Aorta (tissue), 5 donors: ENCODE measurements at regions not wholly inside any gene's neighbourhood (a gene's known extent, or its start where the extent isn't known, plus 50 kb on each side); places are given as distances from the start of the nearest gene placed in this dataset.
"Not testable (repeated sequence)": the region's sequence is repeated elsewhere in the genome, so short reads cannot be mapped to it uniquely, and the experiment has no call there.

Experiments used
- ATAC-seq: fragments of 200-7000 bp; cut with Tn5 transposase; one replicate; pipeline ENCODE4 v1.9.1; 2022; ENCODE audit warnings: moderate library complexity; ENCODE audit not compliant: low FRiP score
- DNase-seq, 2 donors: peaks; one replicate each; pipeline ENCODE4 v3.0.0-alpha.2; 2020
- H3K27ac ChIP-seq, 2 donors: one replicate each; pipeline ENCODE4 v1.5.1; 2013; ENCODE audit warnings: low read length in 2 of 2, mild to moderate bottlenecking in 2 of 2, moderate library complexity in 2 of 2, control low read depth in 1 of 2, inconsistent platforms in 1 of 2, low read depth in 1 of 2
- H3K27me3 ChIP-seq, 2 donors: one replicate each; pipeline ENCODE4 v1.6.1; 2013; ENCODE audit warnings: control low read depth in 1 of 2, low read length in 1 of 2, mild to moderate bottlenecking in 1 of 2, moderate library complexity in 1 of 2; ENCODE audit not compliant: insufficient read depth in 2 of 2, control insufficient read depth in 1 of 2
- H3K36me3 ChIP-seq, 2 donors: one replicate each; pipeline ENCODE4 v1.6.1; 2013; ENCODE audit warnings: control low read depth in 1 of 2, low read length in 1 of 2, mild to moderate bottlenecking in 1 of 2; ENCODE audit not compliant: insufficient read depth in 2 of 2, control insufficient read depth in 1 of 2
- H3K4me1 ChIP-seq, 2 donors: one replicate each; pipeline ENCODE4 v1.6.1; 2013; ENCODE audit warnings: low read length in 2 of 2, control low read depth in 1 of 2, mild to moderate bottlenecking in 1 of 2, moderate library complexity in 1 of 2; ENCODE audit not compliant: insufficient read depth in 2 of 2, control insufficient read depth in 1 of 2
- H3K4me3 ChIP-seq, 2 donors: one replicate each; pipeline ENCODE4 v1.5.1; 2013; ENCODE audit warnings: low read length in 2 of 2, control low read depth in 1 of 2, mild to moderate bottlenecking in 1 of 2
- H3K9me3 ChIP-seq: one replicate; pipeline ENCODE4 v1.6.1; 2013; ENCODE audit warnings: mild to moderate bottlenecking, low read length; ENCODE audit not compliant: control insufficient read depth
- WGBS, 2 donors: extraction: QIAGEN DNeasy Blood & Tissue Kit; methylation state at CpG; one replicate each; pipeline ENCODE4 v1.1.7; 2013; 5-methylcytosine and 5-hydroxymethylcytosine counted together
- intact Hi-C, 2 donors: fragments of 100-400 bp; cut with DNase I; formaldehyde crosslinking; loops; one replicate each; pipeline versions ENCODE4 v1.14.2 to v1.15.0; 2022
- donor health status: healthy with polysubstance abuse.
- donor health status: Bipolar disorder and iron deficiency.
- donor health status: DM: no; HTN: no; CAD: no.
- donor health status: DM: no; HTN: no; CAD: no.
- donor health status: DM: yes; HTN: yes; CAD: no.

DNA sequence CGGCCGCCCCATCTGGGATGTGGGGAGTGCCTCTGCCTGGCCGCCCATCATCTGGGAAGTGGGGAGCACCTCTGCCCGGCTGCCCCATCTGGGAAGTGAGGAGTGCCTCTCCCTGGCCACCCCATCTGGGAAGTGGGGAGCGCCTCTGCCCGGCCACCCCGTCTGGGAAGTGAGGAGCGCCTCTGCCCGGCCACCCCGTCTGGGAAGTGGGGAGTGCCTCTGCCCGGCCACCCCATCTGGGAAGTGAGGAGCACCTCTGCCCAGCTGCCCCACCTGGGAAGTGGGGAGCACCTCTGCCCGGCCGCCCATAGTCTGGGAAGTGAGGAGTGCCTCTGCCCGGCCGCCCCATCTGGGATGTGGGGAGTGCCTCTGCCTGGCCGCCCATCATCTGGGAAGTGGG, 91.7 kb upstream of the ZNF519 start:
- intact Hi-C loops, H3K27ac ChIP-seq: not testable (repeated sequence)

DNA sequence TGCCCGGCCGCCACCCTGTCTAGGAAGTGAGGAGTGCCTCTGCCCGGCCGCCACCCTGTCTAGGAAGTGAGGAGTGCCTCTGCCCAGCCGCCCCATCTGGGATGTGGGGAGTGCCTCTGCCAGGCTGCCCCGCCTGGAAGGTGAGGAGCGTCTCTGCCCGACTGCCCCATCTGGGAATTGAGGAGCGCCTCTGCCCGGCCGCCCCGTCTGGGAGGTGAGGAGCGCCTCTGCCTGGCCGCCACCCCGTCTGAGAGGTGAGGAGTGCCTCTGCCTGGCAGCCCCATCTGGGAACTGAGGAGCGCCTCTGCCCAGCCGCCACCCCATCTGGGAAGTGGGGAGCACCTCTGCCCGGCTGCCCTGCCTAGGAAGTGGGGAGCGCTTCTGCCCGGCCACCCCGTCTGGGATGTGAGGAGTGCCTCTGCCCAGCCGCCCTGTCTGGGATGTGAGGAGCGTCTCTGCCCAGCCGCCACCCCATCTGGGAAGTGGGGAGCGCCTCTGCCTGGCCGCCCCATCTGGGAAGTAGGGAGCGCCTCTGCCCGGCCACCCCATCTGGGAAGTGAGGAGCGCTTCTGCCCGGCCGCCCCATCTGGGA, 91.1 kb upstream of the ZNF519 start:
- H3K36me3 ChIP-seq, H3K4me3 ChIP-seq, intact Hi-C loops, H3K9me3 ChIP-seq, H3K4me1 ChIP-seq, H3K27me3 ChIP-seq, H3K27ac ChIP-seq, ATAC-seq: not testable (repeated sequence)
- peak in 1 of 2 donors; percentile 35 for DNase-seq
- 94 to 95% methylated on average over 31 of the region's 31 CpGs for WGBS, 2 donors

More for the DNA sequence above, 91.7 kb upstream of the ZNF519 start:
- H3K27me3 ChIP-seq, H3K4me3 ChIP-seq, H3K9me3 ChIP-seq, H3K36me3 ChIP-seq, H3K4me1 ChIP-seq, DNase-seq, ATAC-seq: not testable (repeated sequence)
- WGBS, 2 donors = 92 to 96% methylated on average over 7 to 16 of the region's 16 CpGs

DNA sequence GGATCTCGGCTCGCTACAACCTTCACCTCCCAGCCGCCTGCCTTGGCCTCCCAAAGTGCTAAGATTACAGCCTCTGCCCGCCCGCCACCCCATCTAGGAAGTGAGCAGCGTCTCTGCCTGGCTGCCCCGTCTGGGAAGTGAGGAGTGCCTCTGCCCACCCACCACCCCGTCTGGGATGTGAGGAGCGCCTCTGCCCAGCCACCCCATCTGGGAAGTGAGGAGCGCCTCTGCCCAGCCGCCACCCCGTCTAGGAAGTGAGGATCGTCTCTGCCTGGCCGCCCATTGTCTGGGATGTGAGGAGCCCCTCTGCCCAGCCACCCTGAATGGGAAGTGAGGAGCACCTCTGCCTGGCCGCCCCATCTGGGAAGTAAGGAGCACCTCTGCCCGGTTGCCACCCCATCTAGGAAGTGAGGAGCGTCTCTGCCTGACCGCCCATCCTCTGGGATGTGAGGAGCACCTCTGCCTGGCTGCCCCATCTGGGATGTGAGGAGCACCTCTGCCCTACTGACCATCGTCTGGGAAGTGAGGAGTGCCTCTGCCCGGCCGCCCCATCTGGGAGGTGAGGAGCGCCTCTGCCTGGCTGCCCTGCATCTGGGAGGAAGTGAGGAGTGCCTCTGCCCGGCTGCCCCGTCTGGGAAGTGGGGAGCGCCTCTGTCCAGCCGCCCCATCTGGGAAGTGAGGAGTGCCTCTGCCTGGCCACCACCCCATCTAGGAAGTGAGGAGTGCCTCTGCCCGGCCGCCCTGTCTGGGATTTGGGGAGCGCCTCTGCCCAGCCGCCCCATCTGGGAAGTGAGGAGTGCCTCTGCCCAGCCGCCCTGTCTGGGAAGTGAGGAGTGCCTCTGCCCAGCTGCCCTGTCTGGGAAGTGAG, 90.4 kb upstream of the ZNF519 start:
- H3K4me3 ChIP-seq, H3K27ac ChIP-seq, H3K27me3 ChIP-seq, intact Hi-C loops, H3K36me3 ChIP-seq, H3K9me3 ChIP-seq, H3K4me1 ChIP-seq, ATAC-seq: not testable (repeated sequence)
- peak in 1 of 2 donors; percentile 39 for DNase-seq
- WGBS, 2 donors = 93% methylated on average over 31 of the region's 31 CpGs

DNA sequence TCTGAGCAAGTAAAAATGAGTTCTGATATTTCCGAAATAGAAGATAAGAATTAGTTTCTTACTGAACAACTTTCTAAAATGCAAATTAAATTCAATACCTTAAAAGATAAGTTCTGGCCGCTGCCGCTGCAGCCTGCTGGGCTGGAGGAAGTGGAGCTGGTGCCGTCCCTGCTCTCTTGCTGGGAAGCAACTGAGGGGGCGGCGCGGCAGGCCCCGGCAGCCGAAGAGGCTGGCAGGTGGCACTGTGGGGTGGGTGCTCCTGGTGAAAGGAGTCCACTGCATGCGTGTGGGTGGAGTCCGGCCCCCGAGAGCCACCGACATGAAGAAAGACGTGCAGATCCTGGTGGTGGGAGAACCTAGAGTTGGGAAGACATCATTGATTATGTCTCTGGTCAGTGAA, 89.5 kb upstream of the ZNF519 start:
- Histone ChIP-seq H3K4me1 (no peaks in the 10 kb centered on the region), H3K9me3 (peaks cover 2% of the 10 kb centered on the region), H3K27ac (no peak overlapping the region), H3K36me3 (no peaks in the 10 kb centered on the region), H3K27me3 (no peaks in the 10 kb centered on the region), H3K4me3 (no peak overlapping the region)
- WGBS, 2 donors = 86 to 89% methylated on average over 14 of the region's 14 CpGs
- intact Hi-C loops = no loop called here
- peak in 1 of 2 donors; percentile 63 for DNase-seq
- no peak for ATAC-seq

DNA sequence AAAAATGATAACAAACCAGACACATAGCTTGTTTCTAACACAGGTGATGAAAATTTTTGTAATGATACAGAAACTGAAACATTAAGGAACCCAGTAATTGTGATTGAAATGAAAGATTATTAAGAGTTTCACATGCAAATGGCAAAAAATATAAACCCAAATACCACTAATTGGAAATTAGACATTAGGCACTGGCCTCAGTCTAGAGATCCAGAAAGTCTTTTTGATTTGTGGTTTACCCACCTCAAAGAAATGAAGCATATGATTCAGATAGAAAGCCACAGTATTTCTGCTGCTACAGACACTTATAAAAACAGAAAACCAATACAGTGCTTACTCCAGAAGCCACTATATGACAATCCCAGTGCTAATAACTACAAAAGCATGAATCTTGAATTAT, 83.7 kb upstream of the ZNF519 start:
- H3K36me3 ChIP-seq, H3K27me3 ChIP-seq, intact Hi-C loops, H3K4me3 ChIP-seq, DNase-seq, H3K27ac ChIP-seq, H3K9me3 ChIP-seq, H3K4me1 ChIP-seq, ATAC-seq: not testable (repeated sequence)

DNA sequence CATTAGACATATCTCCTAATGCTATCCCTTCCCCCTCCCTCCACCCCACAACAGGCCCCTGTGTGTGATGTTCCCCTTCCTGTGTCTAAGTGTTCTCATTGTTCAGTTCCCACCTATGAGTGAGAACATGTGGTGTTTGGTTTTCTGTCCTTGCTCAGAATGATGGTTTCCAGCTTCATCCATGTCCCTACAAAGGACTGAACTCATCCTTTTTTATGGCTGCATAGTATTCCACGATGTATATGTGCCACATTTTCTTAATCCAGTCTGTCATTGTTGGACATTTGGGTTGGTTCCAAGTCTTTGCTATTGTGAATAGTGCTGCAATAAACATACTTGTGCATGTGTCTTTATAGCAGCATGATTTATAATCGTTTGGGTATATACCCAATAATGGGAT, 71.2 kb upstream of the ZNF519 start:
- H3K4me1 ChIP-seq, intact Hi-C loops, DNase-seq, H3K4me3 ChIP-seq, H3K27me3 ChIP-seq, H3K9me3 ChIP-seq, H3K36me3 ChIP-seq, ATAC-seq, H3K27ac ChIP-seq: not testable (repeated sequence)
- 79 to 84% methylated on average over 2 of the region's 2 CpGs for WGBS, 2 donors

DNA sequence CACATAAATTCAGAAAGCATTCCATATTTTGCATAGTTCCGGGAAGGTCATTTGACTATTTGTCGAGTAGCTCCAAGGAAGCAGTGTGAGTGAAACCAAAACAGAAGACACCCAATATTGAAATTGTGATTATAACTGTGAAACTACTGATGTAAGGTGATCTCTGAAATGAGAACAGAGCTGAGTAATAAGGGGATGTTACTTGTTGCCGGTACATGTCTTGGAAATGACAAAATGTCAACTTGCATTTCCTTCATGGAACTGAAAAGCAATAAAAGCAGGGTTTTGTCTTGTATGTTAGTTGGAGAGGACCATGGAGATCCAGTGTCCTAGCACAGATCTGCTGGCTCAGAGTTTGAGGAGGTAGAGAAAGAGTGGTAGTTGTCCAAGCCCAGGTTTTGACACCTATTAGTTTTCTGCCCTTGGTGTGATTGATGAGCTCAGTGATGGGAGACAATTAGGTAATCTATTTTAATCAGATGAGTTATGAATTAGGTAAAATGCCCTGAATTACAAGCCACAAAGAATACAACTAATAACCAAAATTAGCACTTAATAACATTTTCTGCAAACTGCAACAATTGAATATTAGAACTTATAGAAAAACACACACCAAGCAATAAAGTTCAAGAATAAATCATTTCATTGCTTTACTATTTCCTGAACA, 58.7 kb upstream of the ZNF519 start:
- DNase-seq, H3K4me1 ChIP-seq, H3K4me3 ChIP-seq, intact Hi-C loops, ATAC-seq, H3K9me3 ChIP-seq, H3K27ac ChIP-seq, H3K36me3 ChIP-seq, H3K27me3 ChIP-seq: not testable (repeated sequence)
- 85 to 88% methylated on average over 3 of the region's 3 CpGs for WGBS, 2 donors

DNA sequence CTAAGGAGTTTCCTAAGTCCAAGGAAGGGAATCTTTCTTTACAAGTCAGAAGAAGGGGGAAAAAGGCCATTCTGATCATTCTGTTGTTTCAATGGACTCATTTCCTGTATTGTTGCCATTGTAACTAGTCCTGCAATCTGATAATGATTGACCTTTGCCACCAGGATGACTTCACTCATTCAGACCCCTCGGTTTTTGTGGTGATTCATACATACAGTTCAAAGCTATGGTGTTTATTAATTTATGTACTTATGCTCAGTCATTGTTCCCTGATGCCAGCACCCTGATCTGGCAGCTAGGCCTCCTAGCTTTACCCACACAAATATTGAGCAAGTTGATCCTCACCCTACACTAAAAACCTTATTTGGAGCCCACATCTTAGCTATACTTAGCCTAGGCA, 57.6 kb upstream of the ZNF519 start:
- intact Hi-C loops = no loop called here
- WGBS, 2 donors = 20 to 21% methylated on average over 1 of the region's 1 CpG
- no peak for ATAC-seq

More for the DNA sequence above, 57.6 kb upstream of the ZNF519 start:
- no peaks in the 10 kb centered on the region for H3K4me1 ChIP-seq
- peaks cover 0 to 1% of the 10 kb centered on the region in 2 donors for H3K27me3 ChIP-seq
- no peaks in the 10 kb centered on the region for H3K9me3 ChIP-seq
- no peak for DNase-seq
- no peak overlapping the region for H3K27ac ChIP-seq
- H3K4me3 ChIP-seq = no peak overlapping the region
- H3K36me3 ChIP-seq = no peaks in the 10 kb centered on the region
